LHCN-M2 (cell line): ENCODE measurements at regions not wholly inside any gene's neighbourhood (a gene's known extent, or its start where the extent isn't known, plus 50 kb on each side); places are given as distances from the start of the nearest gene placed in this dataset.

Source experiments
- DNase-seq: peaks from one replicate; pipeline ENCODE4 v3.0.0-alpha.2; 2012; ENCODE audit warnings: low read depth

- no peak for DNase-seq
Measured at GRCh38 chr15:38046257-38047051, 112.0 kb downstream of the TMCO5A start.

GRCh38 chr15:38048001-38048455, 113.6 kb downstream of the TMCO5A start:
- DNase-seq, result no peak

- DNase-seq, result no peak
Measured at GRCh38 chr15:38049891-38050290, 115.5 kb downstream of the TMCO5A start.

GRCh38 chr15:38050529-38051448, 116.3 kb downstream of the TMCO5A start:
- peak; percentile 71 for DNase-seq

GRCh38 chr15:38053205-38053604, 118.8 kb downstream of the TMCO5A start:
- DNase-seq, result no peak

- DNase-seq, result no peak
Measured at GRCh38 chr15:38053776-38054175, 119.3 kb downstream of the TMCO5A start.

- peak; percentile 67 for DNase-seq
Measured at GRCh38 chr15:38054488-38054887, 120.0 kb downstream of the TMCO5A start.

- no peak for DNase-seq
Measured at GRCh38 chr15:38058596-38059075, 124.2 kb downstream of the TMCO5A start.

GRCh38 chr15:38059665-38060064, 125.2 kb downstream of the TMCO5A start:
- DNase-seq, result peak; percentile 65

- DNase-seq, result peak; percentile 65
Measured at GRCh38 chr15:38061856-38062649, 127.6 kb downstream of the TMCO5A start.

- DNase-seq, result no peak
Measured at GRCh38 chr15:38062696-38063095, 128.3 kb downstream of the TMCO5A start.

- no peak for DNase-seq
Measured at GRCh38 chr15:38065721-38066345, 131.4 kb downstream of the TMCO5A start.

- DNase-seq, result no peak
Measured at GRCh38 chr15:38066612-38067011, 132.2 kb downstream of the TMCO5A start.

- peak; percentile 83 for DNase-seq
Measured at GRCh38 chr15:38068626-38069391, 134.4 kb downstream of the TMCO5A start.

- peak; percentile 88 for DNase-seq
Measured at GRCh38 chr15:38069511-38070011, 135.1 kb downstream of the TMCO5A start.

- no peak for DNase-seq
Measured at GRCh38 chr15:38070778-38071177, 136.3 kb downstream of the TMCO5A start.

GRCh38 chr15:38071211-38071972, 137.0 kb downstream of the TMCO5A start:
- no peak for DNase-seq

- DNase-seq, result no peak
Measured at GRCh38 chr15:38072007-38072347, 137.5 kb downstream of the TMCO5A start.
